PC-9 (cell line): ENCODE measurements at regions not wholly inside any gene's neighbourhood (a gene's known extent, or its start where the extent isn't known, plus 50 kb on each side); places are given as distances from the start of the nearest gene placed in this dataset.

Source experiments
- BruUV-seq: library from RNA; stranded (reverse); fragments of 400-500 nt; replicated peaks from 2 replicates; lab custom pipeline; 2021; lab: Mats Ljungman, UMichigan
- CTCF ChIA-PET: fragments of 300-600 bp; sonication (Branson Sonifier 250); formaldehyde crosslinking; loops from one replicate; lab custom pipeline; 2022; ENCODE audit warnings: antibody characterized with exemption; lab: Charles Lee
- POLR2A ChIA-PET: fragments of 300-600 bp; sonication (Branson Sonifier 250); formaldehyde crosslinking; loops from one replicate; lab custom pipeline; 2022; ENCODE audit warnings: antibody characterized with exemption; ENCODE audit not compliant: unreplicated experiment; lab: Charles Lee
- DNase-seq, 2 experiments: peaks; one replicate each; pipeline versions ENCODE4 v3.0.0 to v3.0.0-alpha.2; 2015 to 2022; ENCODE audit warnings: mixed read lengths in 1 of 2
- H2AFZ ChIP-seq: fragments of 200-600 bp; sonication (generic); 2 replicates; pipeline ENCODE4 v1.8.1; 2017; ENCODE audit warnings: antibody characterized with exemption
- H3F3A ChIP-seq: fragments of 200-600 bp; sonication (generic); 2 replicates; pipeline ENCODE4 v1.8.1; 2017; ENCODE audit warnings: antibody characterized with exemption, mild to moderate bottlenecking, low read depth; ENCODE audit not compliant: insufficient read depth
- H3K27ac ChIP-seq: fragments of 200-600 bp; sonication (generic); 2 replicates; pipeline ENCODE4 v1.6.1; 2016; ENCODE audit warnings: mixed run types
- H3K27me3 ChIP-seq: fragments of 200-600 bp; sonication (generic); 2 replicates; pipeline ENCODE4 v1.6.1; 2016; ENCODE audit warnings: low read depth, mixed run types; ENCODE audit not compliant: insufficient read depth
- H3K36me3 ChIP-seq: fragments of 200-600 bp; sonication (generic); 2 replicates; pipeline ENCODE4 v1.6.1; 2016; ENCODE audit warnings: low read depth, mixed run types
- H3K4me1 ChIP-seq: fragments of 200-600 bp; sonication (generic); replicated peaks from 2 replicates; pipeline ENCODE4 v1.6.1; 2016; ENCODE audit warnings: mixed run types; ENCODE audit not compliant: insufficient read depth
- H3K4me2 ChIP-seq: fragments of 200-600 bp; sonication (generic); 2 replicates; pipeline ENCODE4 v1.6.1; 2017; ENCODE audit warnings: mixed run types
- H3K4me3 ChIP-seq: fragments of 200-600 bp; sonication (generic); 2 replicates; pipeline ENCODE4 v1.6.1; 2016; ENCODE audit warnings: mixed run types
- H3K79me2 ChIP-seq: fragments of 200-600 bp; sonication (generic); 2 replicates; pipeline ENCODE4 v1.6.1; 2017; ENCODE audit warnings: low read depth, mixed run types
- H3K9me2 ChIP-seq: fragments of 200-600 bp; sonication (generic); 2 replicates; pipeline ENCODE4 v1.8.1; 2017; ENCODE audit warnings: mild to moderate bottlenecking; ENCODE audit not compliant: insufficient read depth
- H3K9me3 ChIP-seq: fragments of 200-600 bp; sonication (generic); 2 replicates; pipeline ENCODE4 v1.8.1; 2016; ENCODE audit warnings: low read depth; ENCODE audit not compliant: insufficient read depth
- H4K20me1 ChIP-seq: fragments of 200-600 bp; sonication (generic); 2 replicates; pipeline ENCODE4 v1.8.1; 2017; ENCODE audit not compliant: insufficient read depth
- EZH2 ChIP-seq: fragments of 200-600 bp; sonication (generic); IDR thresholded peaks from 2 replicates; pipeline ENCODE4 v1.8.0; 2017; ENCODE audit warnings: antibody characterized with exemption, low read depth
- intact Hi-C: fragments of 100-400 bp; cut with micrococcal nuclease; formaldehyde crosslinking; loops from one replicate; pipeline ENCODE4 v1.10.0; 2022; ENCODE audit not compliant: unreplicated experiment
- TF ChIP-seq, protein P1 (sequence below): fragments of 200-600 bp; sonication (generic); conservative IDR thresholded peaks from 2 replicates; pipeline ENCODE4 v1.6.1; 2017; ENCODE audit warnings: mixed run types, antibody characterized with exemption, mild to moderate bottlenecking, moderate library complexity

- Histone ChIP-seq H3K4me1 (peaks cover 5% of the 10 kb centered on the region; the same call in 1 of the 2 replicates), H3K4me3 (peak overlapping the region; percentile 64), H3K9me3 (no peaks in the 10 kb centered on the region), H3K27me3 (no peaks in the 10 kb centered on the region), H3K36me3 (no peaks in the 10 kb centered on the region), H3K79me2 (no peaks in the 10 kb centered on the region), H3K4me2 (peak overlapping the region; percentile 99), H3K9me2 (no peaks in the 10 kb centered on the region), H3F3A (no peaks in the 10 kb centered on the region), H3K27ac (peak overlapping the region; percentile 28; the same call in 1 of the 2 replicates), H2AFZ (peak overlapping the region; percentile 97), H4K20me1 (no peaks in the 10 kb centered on the region)
- CTCF ChIA-PET = interaction anchor here (0.6 to 1.0 kb wide), 23 partner anchors 25 to 1000 kb away, joined by 3 to 14 read pairs (median 4); partner anchors contain the start of genes IFT25 and TTC22
- intact Hi-C loops = loop anchor here (1.0 to 5.0 kb wide), 12 partner anchors 53 to 533 kb away; partner anchors contain the start of genes CYB5RL, MRPL37, TCEANC2 and TMEM59
- BruUV-seq = TSS peak; percentile 88
- DNase-seq = peak; percentile 51 to 87
- POLR2A ChIA-PET = interaction anchor here (0.5 to 0.6 kb wide), 3 partner anchors 9 to 487 kb away, joined by 3 to 4 read pairs (median 4); no protein-coding TSS in a partner anchor
- TF ChIP-seq, protein P1, sequence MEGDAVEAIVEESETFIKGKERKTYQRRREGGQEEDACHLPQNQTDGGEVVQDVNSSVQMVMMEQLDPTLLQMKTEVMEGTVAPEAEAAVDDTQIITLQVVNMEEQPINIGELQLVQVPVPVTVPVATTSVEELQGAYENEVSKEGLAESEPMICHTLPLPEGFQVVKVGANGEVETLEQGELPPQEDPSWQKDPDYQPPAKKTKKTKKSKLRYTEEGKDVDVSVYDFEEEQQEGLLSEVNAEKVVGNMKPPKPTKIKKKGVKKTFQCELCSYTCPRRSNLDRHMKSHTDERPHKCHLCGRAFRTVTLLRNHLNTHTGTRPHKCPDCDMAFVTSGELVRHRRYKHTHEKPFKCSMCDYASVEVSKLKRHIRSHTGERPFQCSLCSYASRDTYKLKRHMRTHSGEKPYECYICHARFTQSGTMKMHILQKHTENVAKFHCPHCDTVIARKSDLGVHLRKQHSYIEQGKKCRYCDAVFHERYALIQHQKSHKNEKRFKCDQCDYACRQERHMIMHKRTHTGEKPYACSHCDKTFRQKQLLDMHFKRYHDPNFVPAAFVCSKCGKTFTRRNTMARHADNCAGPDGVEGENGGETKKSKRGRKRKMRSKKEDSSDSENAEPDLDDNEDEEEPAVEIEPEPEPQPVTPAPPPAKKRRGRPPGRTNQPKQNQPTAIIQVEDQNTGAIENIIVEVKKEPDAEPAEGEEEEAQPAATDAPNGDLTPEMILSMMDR = peak; percentile 97
- no peak for TF ChIP-seq EZH2
Measured at GRCh38 chr1:54488779-54489626, 59.0 kb upstream of the ACOT11 start.

DNA sequence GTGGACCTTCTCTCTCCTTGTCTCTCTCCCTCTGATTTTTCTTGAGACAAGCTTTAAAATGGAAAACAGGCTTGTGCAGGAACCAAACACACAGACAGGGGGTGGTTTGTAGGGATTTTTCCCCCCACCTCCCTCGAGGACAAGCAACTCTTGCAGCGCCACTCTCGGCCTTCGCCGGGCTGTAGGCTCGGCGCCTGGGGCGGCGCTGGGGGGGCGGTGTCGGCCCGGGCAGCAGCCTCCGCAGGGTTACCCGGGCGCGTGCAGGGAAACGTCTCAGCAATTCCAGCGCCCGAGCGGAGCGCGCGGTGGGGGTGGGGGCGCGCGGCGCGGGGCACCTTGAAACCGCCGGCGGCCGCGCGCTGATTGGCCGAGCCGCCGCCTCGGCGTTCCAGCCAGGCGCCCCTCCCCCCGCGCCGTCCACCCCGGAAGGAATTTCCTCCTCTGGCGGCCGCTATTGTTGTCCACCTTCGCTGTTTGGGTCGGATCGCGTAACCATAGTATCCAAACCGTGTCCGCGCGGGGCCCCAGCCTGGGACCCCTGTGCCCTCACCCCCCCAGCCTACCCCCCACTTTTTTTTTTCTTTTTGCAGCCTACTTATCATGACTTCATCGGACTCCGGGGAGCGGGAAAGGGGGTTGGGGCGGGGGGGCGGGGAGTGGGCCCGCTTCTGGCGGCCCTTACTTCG, 59.8 kb upstream of the ACOT11 start:
- intact Hi-C loops = loop anchor here (1.0 to 5.0 kb wide), 9 partner anchors 54 to 436 kb away; partner anchors contain the start of genes CYB5RL, MRPL37, TCEANC2 and TMEM59
- DNase-seq = peak; percentile 70 to 95
- no peaks in the 10 kb centered on the region for H3K27me3 ChIP-seq
- no peaks in the 10 kb centered on the region for H3K9me2 ChIP-seq
- no peaks in the 10 kb centered on the region for H3F3A ChIP-seq
- no peaks in the 10 kb centered on the region for H3K79me2 ChIP-seq
- H3K36me3 ChIP-seq = no peaks in the 10 kb centered on the region
- no peaks in the 10 kb centered on the region for H3K9me3 ChIP-seq
- H4K20me1 ChIP-seq = no peaks in the 10 kb centered on the region
- no TSS peak for BruUV-seq
- POLR2A ChIA-PET = no interaction called here
- no peak overlapping the region for H3K27ac ChIP-seq
- H3K4me1 ChIP-seq = peaks cover 5% of the 10 kb centered on the region; the same call in 1 of the 2 replicates
- H3K4me3 ChIP-seq = peak overlapping the region; percentile 64
- TF ChIP-seq, protein P1 = no peak
- TF ChIP-seq EZH2 = no peak
- H3K4me2 ChIP-seq = peak overlapping the region; percentile 99
- CTCF ChIA-PET = interaction anchor here (0.5 to 0.6 kb wide), 2 partner anchors 43 to 102 kb away, joined by 3 to 14 read pairs; no protein-coding TSS in a partner anchor
- H2AFZ ChIP-seq = peak overlapping the region; percentile 97

DNA sequence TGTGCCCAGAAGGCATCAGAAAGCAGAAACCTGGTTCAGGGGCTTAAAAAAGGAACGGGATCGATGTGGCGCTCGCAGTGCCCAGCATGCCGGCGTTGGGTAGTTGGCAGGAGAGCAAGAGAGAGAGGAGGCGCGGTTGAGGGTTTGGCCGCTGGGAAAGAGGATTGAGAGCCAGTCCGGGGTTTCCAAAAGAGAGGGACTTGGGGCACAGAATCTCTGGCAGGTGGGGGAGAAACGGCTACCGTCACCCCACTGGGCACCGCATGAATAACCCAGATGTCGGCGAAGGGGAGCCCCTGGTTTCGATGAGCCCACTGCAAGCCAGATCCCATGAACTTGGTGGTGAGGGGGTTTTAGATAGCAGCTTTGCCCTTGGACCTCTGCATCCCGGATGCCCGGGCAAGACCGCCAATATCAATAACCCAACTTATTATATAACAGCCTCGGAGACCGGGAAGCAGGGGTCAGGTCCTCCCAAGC, 60.4 kb upstream of the ACOT11 start:
- no peaks in the 10 kb centered on the region for H4K20me1 ChIP-seq
- peak overlapping the region; percentile 99 for H3K4me2 ChIP-seq
- TF ChIP-seq, protein P1 = no peak
- no peak for TF ChIP-seq EZH2
- no peaks in the 10 kb centered on the region for H3K9me3 ChIP-seq
- no peaks in the 10 kb centered on the region for H3F3A ChIP-seq
- no TSS peak for BruUV-seq
- DNase-seq = peak in 1 of 2 experiments; percentile 23
- ChIA-PET CTCF (interaction anchor here (0.5 to 0.6 kb wide), 3 partner anchors 44 to 103 kb away, joined by 3 to 14 read pairs (median 4); no protein-coding TSS in a partner anchor), POLR2A (no interaction called here)
- no peaks in the 10 kb centered on the region for H3K27me3 ChIP-seq
- H3K9me2 ChIP-seq = no peaks in the 10 kb centered on the region
- peak overlapping the region; percentile 71; the same call in 1 of the 2 replicates for H2AFZ ChIP-seq
- H3K27ac ChIP-seq = no peak overlapping the region
- H3K36me3 ChIP-seq = no peaks in the 10 kb centered on the region
- peak overlapping the region; percentile 64; the same call in 1 of the 2 replicates for H3K4me3 ChIP-seq
- H3K79me2 ChIP-seq = no peaks in the 10 kb centered on the region
- intact Hi-C loops = loop anchor here (1.0 to 5.0 kb wide), 9 partner anchors 55 to 435 kb away; partner anchors contain the start of genes CYB5RL, MRPL37, TCEANC2 and TMEM59
- H3K4me1 ChIP-seq = peaks cover 5% of the 10 kb centered on the region; the same call in 1 of the 2 replicates
